ENCODE measurements at regions not wholly inside any gene's neighbourhood (a gene's known extent, or its start where the extent isn't known, plus 50 kb on each side); places are given as distances from the start of the nearest gene placed in this dataset.
A peak's percentile ranks its signal among the peaks of the same experiment; 100 is the strongest.

DNA sequence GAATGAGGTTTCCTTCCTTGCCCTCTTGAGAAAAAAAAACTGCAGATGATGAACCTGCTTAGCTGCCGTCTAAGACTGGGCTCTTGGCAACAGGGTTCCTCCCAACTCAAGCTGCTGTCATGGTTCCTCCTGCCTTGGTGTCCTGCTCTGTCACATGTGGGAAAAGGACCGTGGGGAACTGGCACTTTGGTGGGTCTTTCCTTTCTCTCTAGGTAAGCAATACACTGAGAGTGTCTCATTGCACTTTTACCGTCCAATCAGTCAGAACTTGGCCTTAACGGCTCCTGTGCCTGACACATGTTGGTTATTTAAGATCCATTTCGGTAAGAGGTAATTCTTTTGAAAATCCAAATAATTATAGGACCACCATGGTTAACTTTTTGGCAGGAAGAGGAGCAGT, 60.8 kb upstream of the RNF152 start:
- no peaks in the 10 kb centered on the region for H3K9me3 ChIP-seq (ENCODE audit: low read depth)
- no peaks in the 10 kb centered on the region for H4K20me1 ChIP-seq (ENCODE audit: insufficient read depth, poor library complexity, severe bottlenecking)
- peaks cover 2% of the 10 kb centered on the region for H3K4me1 ChIP-seq (ENCODE audit: insufficient read depth)
- DNase-seq (ENCODE audit: low spot score) = no peak
- no peaks in the 10 kb centered on the region for H3K9me2 ChIP-seq (replicated peaks; ENCODE audit: insufficient read depth)
- TF ChIP-seq EZH2 (IDR thresholded peaks at IDR 0.05; ENCODE audit: borderline replicate concordance) (no peak), EZH2phosphoT487 (IDR thresholded peaks at IDR 0.05; ENCODE audit: low read depth, severe bottlenecking, unreplicated experiment) (no peak)
- TF ChIP-seq, protein P1, sequence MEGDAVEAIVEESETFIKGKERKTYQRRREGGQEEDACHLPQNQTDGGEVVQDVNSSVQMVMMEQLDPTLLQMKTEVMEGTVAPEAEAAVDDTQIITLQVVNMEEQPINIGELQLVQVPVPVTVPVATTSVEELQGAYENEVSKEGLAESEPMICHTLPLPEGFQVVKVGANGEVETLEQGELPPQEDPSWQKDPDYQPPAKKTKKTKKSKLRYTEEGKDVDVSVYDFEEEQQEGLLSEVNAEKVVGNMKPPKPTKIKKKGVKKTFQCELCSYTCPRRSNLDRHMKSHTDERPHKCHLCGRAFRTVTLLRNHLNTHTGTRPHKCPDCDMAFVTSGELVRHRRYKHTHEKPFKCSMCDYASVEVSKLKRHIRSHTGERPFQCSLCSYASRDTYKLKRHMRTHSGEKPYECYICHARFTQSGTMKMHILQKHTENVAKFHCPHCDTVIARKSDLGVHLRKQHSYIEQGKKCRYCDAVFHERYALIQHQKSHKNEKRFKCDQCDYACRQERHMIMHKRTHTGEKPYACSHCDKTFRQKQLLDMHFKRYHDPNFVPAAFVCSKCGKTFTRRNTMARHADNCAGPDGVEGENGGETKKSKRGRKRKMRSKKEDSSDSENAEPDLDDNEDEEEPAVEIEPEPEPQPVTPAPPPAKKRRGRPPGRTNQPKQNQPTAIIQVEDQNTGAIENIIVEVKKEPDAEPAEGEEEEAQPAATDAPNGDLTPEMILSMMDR (IDR thresholded peaks at IDR 0.05; ENCODE audit: poor library complexity) = no peak
- no peaks in the 10 kb centered on the region for H3K36me3 ChIP-seq (replicated peaks; ENCODE audit: insufficient read depth, low read depth)
- H3K4me3 ChIP-seq = no peak overlapping the region
- no peak overlapping the region for H2AFZ ChIP-seq
- H3K4me2 ChIP-seq = no peak overlapping the region
- no peaks in the 10 kb centered on the region for H3K27me3 ChIP-seq
- no peaks in the 10 kb centered on the region for H3K79me2 ChIP-seq
- H3K27ac ChIP-seq = no peak overlapping the region
- WGBS (ENCODE audit: low lambda C conversion rate, missing lambda C conversion rate) = 81% methylated on average over 5 of the region's 5 CpGs

DNA sequence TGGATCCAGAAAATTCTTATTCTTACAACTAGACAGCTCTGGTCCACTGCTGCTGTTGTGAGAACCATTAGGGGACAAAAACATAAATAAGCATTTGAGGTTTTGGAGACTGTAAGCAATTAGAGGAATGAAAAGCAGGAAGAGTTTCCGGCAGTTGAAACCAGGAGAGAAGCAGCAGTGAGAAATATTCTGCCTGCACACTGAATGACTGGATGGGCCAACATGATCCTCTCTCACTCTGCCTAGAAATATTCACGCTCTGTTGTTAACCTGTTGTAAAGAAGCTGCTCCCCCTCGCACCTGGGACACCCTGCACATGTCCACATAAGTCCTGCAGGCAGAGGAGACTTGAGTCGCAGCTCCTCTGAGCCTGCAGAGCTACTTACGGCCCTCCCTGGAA, 60.4 kb upstream of the RNF152 start:
- peaks cover 4% of the 10 kb centered on the region for H3K4me1 ChIP-seq (ENCODE audit: insufficient read depth)
- no peak overlapping the region for H2AFZ ChIP-seq
- no peak overlapping the region for H3K4me2 ChIP-seq
- no peak for DNase-seq (ENCODE audit: low spot score)
- H3K9me2 ChIP-seq (replicated peaks; ENCODE audit: insufficient read depth) = no peaks in the 10 kb centered on the region
- no peaks in the 10 kb centered on the region for H3K27me3 ChIP-seq
- 86% methylated on average over 5 of the region's 5 CpGs for WGBS (ENCODE audit: low lambda C conversion rate, missing lambda C conversion rate)
- no peaks in the 10 kb centered on the region for H3K36me3 ChIP-seq (replicated peaks; ENCODE audit: insufficient read depth, low read depth)
- no peaks in the 10 kb centered on the region for H3K79me2 ChIP-seq
- no peaks in the 10 kb centered on the region for H4K20me1 ChIP-seq (ENCODE audit: insufficient read depth, poor library complexity, severe bottlenecking)
- H3K27ac ChIP-seq = no peak overlapping the region
- TF ChIP-seq EZH2 (IDR thresholded peaks at IDR 0.05; ENCODE audit: borderline replicate concordance) (no peak), EZH2phosphoT487 (IDR thresholded peaks at IDR 0.05; ENCODE audit: low read depth, severe bottlenecking, unreplicated experiment) (no peak)
- TF ChIP-seq, protein P1 (IDR thresholded peaks at IDR 0.05; ENCODE audit: poor library complexity) = no peak
- H3K4me3 ChIP-seq = no peak overlapping the region
- H3K9me3 ChIP-seq (ENCODE audit: low read depth) = no peaks in the 10 kb centered on the region

DNA sequence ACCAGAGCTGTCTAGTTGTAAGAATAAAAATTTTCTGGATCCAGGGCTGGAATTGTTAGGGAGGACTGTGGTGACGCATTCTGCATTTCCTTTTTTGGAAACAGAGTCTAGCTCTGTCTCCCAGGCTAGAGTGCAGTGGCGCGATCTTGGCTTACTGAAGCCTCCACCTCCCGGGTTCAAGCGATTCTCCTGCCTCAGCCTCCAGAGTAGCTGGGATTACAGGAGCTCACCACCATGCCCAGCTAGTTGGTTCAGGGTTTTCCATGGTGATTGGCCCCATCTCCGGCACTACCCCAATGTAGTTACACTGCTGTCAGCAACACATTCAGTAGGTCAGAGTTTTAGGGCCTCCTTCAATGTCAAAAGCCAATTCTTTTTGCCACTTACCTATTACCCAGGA, 58.6 kb upstream of the RNF152 start:
- no peak for DNase-seq (ENCODE audit: low spot score)

More for the DNA sequence above, 58.6 kb upstream of the RNF152 start:
- Histone ChIP-seq H3K9me2 (replicated peaks; ENCODE audit: insufficient read depth) (no peaks in the 10 kb centered on the region), H3K4me3 (no peak overlapping the region), H3K36me3 (replicated peaks; ENCODE audit: insufficient read depth, low read depth) (no peaks in the 10 kb centered on the region), H3K4me1 (ENCODE audit: insufficient read depth) (peaks cover 4% of the 10 kb centered on the region), H3K27me3 (no peaks in the 10 kb centered on the region), H3K27ac (peak overlapping the region; percentile 3), H3K4me2 (no peak overlapping the region), H3K9me3 (ENCODE audit: low read depth) (no peaks in the 10 kb centered on the region), H4K20me1 (ENCODE audit: insufficient read depth, poor library complexity, severe bottlenecking) (no peaks in the 10 kb centered on the region), H2AFZ (no peak overlapping the region), H3K79me2 (no peaks in the 10 kb centered on the region)
- TF ChIP-seq EZH2phosphoT487 (IDR thresholded peaks at IDR 0.05; ENCODE audit: low read depth, severe bottlenecking, unreplicated experiment) = no peak
- TF ChIP-seq, protein P1 (IDR thresholded peaks at IDR 0.05; ENCODE audit: poor library complexity) = no peak
- no peak for TF ChIP-seq EZH2 (IDR thresholded peaks at IDR 0.05; ENCODE audit: borderline replicate concordance)
- WGBS (ENCODE audit: low lambda C conversion rate, missing lambda C conversion rate) = over 99% methylated on average over 6 of the region's 6 CpGs
